HG02870 (cell line): ENCODE measurements at regions not wholly inside any gene's neighbourhood (a gene's known extent, or its start where the extent isn't known, plus 50 kb on each side); places are given as distances from the start of the nearest gene placed in this dataset.
"Not testable (repeated sequence)": the region's sequence is repeated elsewhere in the genome, so short reads cannot be mapped to it uniquely, and the experiment has no call there.

ENCODE experiments used
- ATAC-seq: cut with Tn5 transposase; IDR thresholded peaks from one replicate; pipeline ENCODE4 v1.9.1; 2021; ENCODE audit warnings: mild to moderate bottlenecking, moderate library complexity; ENCODE audit not compliant: unreplicated experiment

- no peak for ATAC-seq
These were observed 201.9 kb downstream of the MOXD1 start for GRCh38 chr6:132199343-132199742.

GRCh38 chr6:132198896-132199295 lies 202.4 kb downstream of the MOXD1 start:
- no peak for ATAC-seq

- ATAC-seq, result no peak
These were observed 203.2 kb downstream of the MOXD1 start for GRCh38 chr6:132198040-132198439.

- no peak for ATAC-seq
These were observed 206.7 kb downstream of the MOXD1 start for GRCh38 chr6:132194529-132194928.

- no peak for ATAC-seq
These were observed 208.6 kb downstream of the MOXD1 start for GRCh38 chr6:132192631-132193030.

GRCh38 chr6:132190815-132191175 lies 210.5 kb downstream of the MOXD1 start:
- ATAC-seq, result peak; percentile 24

- peak; percentile 74 for ATAC-seq
These were observed 211.0 kb downstream of the MOXD1 start for GRCh38 chr6:132190097-132190814.

- ATAC-seq, result no peak
These were observed 212.6 kb downstream of the MOXD1 start for GRCh38 chr6:132188556-132189264.

- ATAC-seq, result no peak
These were observed 213.5 kb downstream of the MOXD1 start for GRCh38 chr6:132187816-132188215.

- not testable (repeated sequence) for ATAC-seq
These were observed 216.3 kb downstream of the MOXD1 start for GRCh38 chr6:132184966-132185365.

GRCh38 chr6:132179955-132180354 lies 221.3 kb downstream of the MOXD1 start:
- ATAC-seq, result no peak

GRCh38 chr6:132174919-132175318 lies 223.7 kb upstream of the CCN2 start:
- ATAC-seq, result no peak

- ATAC-seq, result no peak
These were observed 217.8 kb upstream of the CCN2 start for GRCh38 chr6:132168961-132169360.

- no peak for ATAC-seq
These were observed 217.0 kb upstream of the CCN2 start for GRCh38 chr6:132167929-132168892.

GRCh38 chr6:132166526-132167051 lies 215.4 kb upstream of the CCN2 start:
- ATAC-seq, result no peak

GRCh38 chr6:132165677-132166076 lies 214.5 kb upstream of the CCN2 start:
- no peak for ATAC-seq

GRCh38 chr6:132161283-132161682 lies 210.1 kb upstream of the CCN2 start:
- ATAC-seq, result no peak

GRCh38 chr6:132153221-132153898 lies 202.2 kb upstream of the CCN2 start:
- no peak for ATAC-seq

- ATAC-seq, result no peak
These were observed 196.4 kb upstream of the CCN2 start for GRCh38 chr6:132147530-132148011.

- no peak for ATAC-seq
These were observed 193.3 kb upstream of the CCN2 start for GRCh38 chr6:132144456-132144855.
